ENCODE measurements at regions not wholly inside any gene's neighbourhood (a gene's known extent, or its start where the extent isn't known, plus 50 kb on each side); places are given as distances from the start of the nearest gene placed in this dataset.

DNA sequence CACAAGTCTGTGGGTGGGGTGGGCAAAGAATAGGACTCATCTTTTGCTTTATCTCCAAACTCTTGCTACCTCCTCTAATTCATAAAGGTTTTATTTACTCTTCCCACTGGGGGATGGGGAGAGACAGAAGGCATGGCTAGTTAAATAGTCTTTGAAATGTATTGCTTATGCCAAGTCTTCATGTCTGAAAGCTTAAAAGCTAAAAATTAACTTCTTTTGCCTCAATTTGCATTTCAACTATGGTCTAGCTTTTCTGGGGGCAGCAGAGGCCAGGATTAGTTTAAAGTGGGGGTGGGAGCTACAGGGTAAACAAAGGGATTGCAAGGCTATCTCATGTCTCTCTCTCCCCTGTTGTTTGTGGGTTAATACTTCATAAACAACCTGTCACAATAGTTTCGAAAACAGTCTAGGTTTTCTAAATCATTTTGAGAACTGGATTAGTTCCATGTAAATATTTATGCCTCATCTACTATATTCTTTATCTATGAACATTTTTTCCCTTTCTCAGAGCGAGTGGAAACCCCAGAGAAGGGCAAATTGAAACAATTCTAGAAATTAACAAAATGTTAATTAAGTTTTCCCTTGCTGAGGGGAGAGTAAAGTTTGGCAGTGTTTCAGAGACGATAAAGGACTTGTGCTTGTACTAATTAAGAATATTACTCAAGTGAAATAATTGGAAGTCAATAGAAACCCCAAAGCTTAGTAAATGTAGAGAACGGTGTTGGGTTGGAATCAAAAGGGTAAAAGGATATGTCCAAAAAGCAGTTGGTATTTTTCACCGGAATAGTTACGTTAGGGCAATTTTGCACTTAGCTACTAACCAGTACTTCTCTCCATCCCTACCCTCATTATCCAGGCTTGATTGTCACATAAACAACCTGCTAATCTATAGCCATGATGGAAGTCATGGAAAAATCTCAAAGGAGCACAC is 182.2 kb downstream of the GIPC2 start:
- no peak for TF ChIP-seq CTCF (IDR thresholded peaks at IDR 0.05; ENCODE audit: insufficient read depth, low read depth, low read length)
- ChIA-PET CTCF (interaction anchor here (1.1 to 1.8 kb wide), 3 partner anchors 8 to 83 kb away, joined by 3 to 5 read pairs (median 3); no protein-coding TSS in a partner anchor), POLR2A (no interaction called here)
- Histone ChIP-seq H3K36me3 (ENCODE audit: control insufficient read depth, insufficient read depth, low read length) (no peaks in the 10 kb centered on the region), H3K4me3 (ENCODE audit: low read depth, low read length) (no peak overlapping the region), H3K27me3 (ENCODE audit: control insufficient read depth, insufficient read depth, low read length) (0 out of 2 replicates have a peak, but pooled peaks cover 1% of the 10 kb centered on the region)
- DNase-seq (ENCODE audit: low read depth), result no peak

DNA sequence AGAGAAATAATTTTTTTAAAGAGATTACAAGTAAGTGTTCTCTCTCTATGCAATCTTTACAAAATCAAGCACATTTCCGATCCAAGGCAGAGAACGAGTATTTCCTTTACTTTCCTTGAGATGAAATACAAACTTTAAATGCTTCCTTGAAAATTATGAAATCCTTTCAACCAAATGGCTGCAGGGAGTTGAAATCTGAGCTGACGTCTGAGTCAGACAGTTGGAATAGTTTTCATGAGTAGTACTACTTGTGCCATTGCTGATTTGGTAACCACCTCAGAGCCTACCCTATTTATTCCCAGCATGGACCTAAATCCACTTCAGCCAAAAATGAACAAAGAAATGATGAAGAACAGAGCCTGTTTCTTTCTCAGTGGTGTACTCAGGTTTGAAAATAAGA is 183.6 kb downstream of the GIPC2 start:
- DNase-seq (ENCODE audit: low read depth), result peak; percentile 50
- Histone ChIP-seq H3K36me3 (ENCODE audit: control insufficient read depth, insufficient read depth, low read length) (no peaks in the 10 kb centered on the region), H3K27me3 (ENCODE audit: control insufficient read depth, insufficient read depth, low read length) (no peaks in the 10 kb centered on the region), H3K4me3 (ENCODE audit: low read depth, low read length) (no peak overlapping the region)
- CTCF ChIA-PET, result interaction anchor here (1.1 to 1.8 kb wide), 3 partner anchors 9 to 85 kb away, joined by 3 to 5 read pairs (median 3); no protein-coding TSS in a partner anchor
- POLR2A ChIA-PET, result no interaction called here
- TF ChIP-seq CTCF (IDR thresholded peaks at IDR 0.05; ENCODE audit: insufficient read depth, low read depth, low read length), result no peak

DNA sequence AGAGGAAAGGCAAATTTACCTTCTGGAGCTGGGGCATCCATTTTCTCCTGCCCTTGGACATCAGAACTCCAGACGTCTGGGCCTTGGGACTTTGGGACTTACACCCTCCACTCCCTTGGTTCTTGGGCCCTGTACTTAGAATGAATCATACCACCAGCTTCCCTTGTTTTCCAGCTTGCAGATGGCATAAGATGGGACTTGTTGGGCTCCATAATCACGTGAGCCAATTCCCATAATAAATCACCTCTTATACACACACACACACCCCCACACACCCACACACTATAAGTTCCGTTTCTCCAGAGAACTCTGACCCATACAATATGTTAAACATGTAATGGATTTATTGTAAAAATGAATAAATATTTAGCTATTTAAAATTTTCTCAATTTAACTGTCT is 185.7 kb downstream of the GIPC2 start:
- no peak for TF ChIP-seq CTCF (IDR thresholded peaks at IDR 0.05; ENCODE audit: insufficient read depth, low read depth, low read length)
- DNase-seq (ENCODE audit: low read depth), result no peak
- ChIA-PET POLR2A (no interaction called here), CTCF (no interaction called here)
- Histone ChIP-seq H3K4me3 (ENCODE audit: low read depth, low read length) (no peak overlapping the region), H3K27me3 (ENCODE audit: control insufficient read depth, insufficient read depth, low read length) (no peaks in the 10 kb centered on the region), H3K36me3 (ENCODE audit: control insufficient read depth, insufficient read depth, low read length) (no peaks in the 10 kb centered on the region)

GRCh38 chr1:78231894-78232293 is 186.1 kb downstream of the GIPC2 start:
- H3K4me3 ChIP-seq (ENCODE audit: low read depth, low read length), result no peak overlapping the region
- no peak for TF ChIP-seq CTCF (IDR thresholded peaks at IDR 0.05; ENCODE audit: insufficient read depth, low read depth, low read length)
- no peaks in the 10 kb centered on the region for H3K36me3 ChIP-seq (ENCODE audit: control insufficient read depth, insufficient read depth, low read length)
- CTCF ChIA-PET, result no interaction called here
- DNase-seq (ENCODE audit: low read depth), result no peak
- POLR2A ChIA-PET, result no interaction called here
- no peaks in the 10 kb centered on the region for H3K27me3 ChIP-seq (ENCODE audit: control insufficient read depth, insufficient read depth, low read length)

DNA sequence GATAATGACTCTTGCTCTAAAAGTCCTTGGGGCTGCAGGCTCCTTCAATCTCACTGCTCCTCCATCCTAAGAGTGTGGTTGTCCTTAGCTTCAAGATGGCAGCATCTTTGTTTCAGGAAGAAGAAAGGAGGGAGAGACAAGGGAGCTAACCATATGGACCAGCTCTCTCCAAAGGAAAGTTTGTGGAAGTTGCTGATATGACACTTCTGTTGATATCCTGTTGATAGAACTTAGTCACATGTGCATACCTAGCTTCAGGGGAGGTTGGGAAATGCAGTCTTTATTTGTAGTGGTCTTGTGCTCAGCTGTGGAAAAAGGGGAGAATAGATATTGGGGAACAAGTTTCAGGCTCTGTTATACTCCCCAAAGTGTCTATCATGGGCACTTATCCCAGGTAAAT is 186.9 kb downstream of the GIPC2 start:
- CTCF ChIA-PET, result interaction anchor here (1.3 kb wide), 1 partner anchor 375 kb away, joined by 3 read pairs; no protein-coding TSS in a partner anchor
- no peak for DNase-seq (ENCODE audit: low read depth)
- POLR2A ChIA-PET, result no interaction called here

More for the DNA sequence above, 186.9 kb downstream of the GIPC2 start:
- Histone ChIP-seq H3K4me3 (ENCODE audit: low read depth, low read length) (no peak overlapping the region), H3K36me3 (ENCODE audit: control insufficient read depth, insufficient read depth, low read length) (no peaks in the 10 kb centered on the region), H3K27me3 (ENCODE audit: control insufficient read depth, insufficient read depth, low read length) (no peaks in the 10 kb centered on the region)
- TF ChIP-seq CTCF (IDR thresholded peaks at IDR 0.05; ENCODE audit: insufficient read depth, low read depth, low read length), result no peak

All from BJ (cell line).